ENCODE measurements at regions not wholly inside any gene's neighbourhood (a gene's known extent, or its start where the extent isn't known, plus 50 kb on each side); places are given as distances from the start of the nearest gene placed in this dataset.

GRCh38 chr3:178155521-178155920 lies 380.7 kb upstream of the KCNMB2 start:
- Histone ChIP-seq H3K4me3 (ENCODE audit: low read depth, low read length) (no peak overlapping the region), H3K36me3 (ENCODE audit: control insufficient read depth, insufficient read depth, low read length) (no peaks in the 10 kb centered on the region), H3K27me3 (ENCODE audit: control insufficient read depth, insufficient read depth, low read length) (no peaks in the 10 kb centered on the region)
- FAIRE-seq (no peak), DNase-seq (ENCODE audit: low read depth) (no peak)
- TF ChIP-seq CTCF (IDR thresholded peaks at IDR 0.05; ENCODE audit: insufficient read depth, low read length, severe bottlenecking): peak; percentile 15

- FAIRE-seq (no peak), DNase-seq (ENCODE audit: low read depth) (no peak)
- Histone ChIP-seq H3K27me3 (ENCODE audit: control insufficient read depth, insufficient read depth, low read length) (no peaks in the 10 kb centered on the region), H3K36me3 (ENCODE audit: control insufficient read depth, insufficient read depth, low read length) (no peaks in the 10 kb centered on the region), H3K4me3 (ENCODE audit: low read depth, low read length) (no peak overlapping the region)
- TF ChIP-seq CTCF (IDR thresholded peaks at IDR 0.05; ENCODE audit: insufficient read depth, low read length, severe bottlenecking): no peak
Observed at GRCh38 chr3:178156301-178156700, 379.9 kb upstream of the KCNMB2 start.

GRCh38 chr3:178159691-178160220 lies 376.5 kb upstream of the KCNMB2 start:
- Histone ChIP-seq H3K4me3 (ENCODE audit: low read depth, low read length) (no peak overlapping the region), H3K36me3 (ENCODE audit: control insufficient read depth, insufficient read depth, low read length) (no peaks in the 10 kb centered on the region), H3K27me3 (ENCODE audit: control insufficient read depth, insufficient read depth, low read length) (no peaks in the 10 kb centered on the region)
- no peak for FAIRE-seq
- no peak for TF ChIP-seq CTCF (IDR thresholded peaks at IDR 0.05; ENCODE audit: insufficient read depth, low read length, severe bottlenecking)
- DNase-seq (ENCODE audit: low read depth): no peak

GRCh38 chr3:178169421-178169820 lies 366.8 kb upstream of the KCNMB2 start:
- Histone ChIP-seq H3K36me3 (ENCODE audit: control insufficient read depth, insufficient read depth, low read length) (no peaks in the 10 kb centered on the region), H3K4me3 (ENCODE audit: low read depth, low read length) (no peak overlapping the region), H3K27me3 (ENCODE audit: control insufficient read depth, insufficient read depth, low read length) (no peaks in the 10 kb centered on the region)
- DNase-seq (ENCODE audit: low read depth): no peak
- TF ChIP-seq CTCF (IDR thresholded peaks at IDR 0.05; ENCODE audit: insufficient read depth, low read length, severe bottlenecking): no peak
- FAIRE-seq: no peak

GRCh38 chr3:178170698-178171535 lies 365.3 kb upstream of the KCNMB2 start:
- DNase-seq (ENCODE audit: low read depth): peak; percentile 91
- FAIRE-seq: no peak

More at GRCh38 chr3:178170698-178171535, 365.3 kb upstream of the KCNMB2 start:
- TF ChIP-seq CTCF (IDR thresholded peaks at IDR 0.05; ENCODE audit: insufficient read depth, low read length, severe bottlenecking): no peak
- no peaks in the 10 kb centered on the region for H3K36me3 ChIP-seq (ENCODE audit: control insufficient read depth, insufficient read depth, low read length)
- H3K4me3 ChIP-seq (ENCODE audit: low read depth, low read length): no peak overlapping the region
- H3K27me3 ChIP-seq (ENCODE audit: control insufficient read depth, insufficient read depth, low read length): no peaks in the 10 kb centered on the region
